OCI-LY7 (cell line): ENCODE measurements at regions not wholly inside any gene's neighbourhood (a gene's known extent, or its start where the extent isn't known, plus 50 kb on each side); places are given as distances from the start of the nearest gene placed in this dataset.

Experiments
- CTCF ChIP-seq: fragments of 200-600 bp; sonication (generic); conservative IDR thresholded peaks from 2 replicates; pipeline ENCODE4 v1.5.1; 2014; ENCODE audit warnings: mild to moderate bottlenecking, antibody characterized with exemption, low read length, moderate library complexity, mixed read lengths
- EZH2phosphoT487 ChIP-seq: fragments of 200-600 bp; sonication (generic); IDR thresholded peaks from 2 replicates; pipeline ENCODE4 v1.6.1; 2018; ENCODE audit warnings: low read depth, borderline replicate concordance, mild to moderate bottlenecking, mixed run types, antibody characterized with exemption, low read length, moderate library complexity, mixed read lengths

GRCh38 chr3:22441711-22442110, 690.7 kb upstream of the ZNF385D start:
- TF ChIP-seq CTCF (no peak), EZH2phosphoT487 (no peak)
